ENCODE measurements at regions not wholly inside any gene's neighbourhood (a gene's known extent, or its start where the extent isn't known, plus 50 kb on each side); places are given as distances from the start of the nearest gene placed in this dataset.

- no peaks in the 10 kb centered on the region for H3K9me2 ChIP-seq (ENCODE audit: insufficient read depth, low read length)
- H3K4me3 ChIP-seq (ENCODE audit: low read length), result no peak overlapping the region
- no peak overlapping the region for H2AFZ ChIP-seq (ENCODE audit: low read depth, low read length)
- TF ChIP-seq POLR2AphosphoS5 (IDR thresholded peaks at IDR 0.05) (no peak), EP300 (conservative IDR thresholded peaks at IDR 0.05; ENCODE audit: poor library complexity, severe bottlenecking) (no peak), CTCF (IDR thresholded peaks at IDR 0.05; ENCODE audit: poor library complexity, severe bottlenecking) (no peak), RAD21 (conservative IDR thresholded peaks at IDR 0.05) (no peak), MXI1 (conservative IDR thresholded peaks at IDR 0.05; ENCODE audit: poor library complexity, severe bottlenecking) (no peak), REST (IDR thresholded peaks at IDR 0.05; ENCODE audit: borderline replicate concordance) (no peak), EZH2 (IDR thresholded peaks at IDR 0.05; ENCODE audit: borderline replicate concordance, insufficient read depth, low read length, poor library complexity, severe bottlenecking) (no peak), SMC3 (conservative IDR thresholded peaks at IDR 0.05; ENCODE audit: poor library complexity) (no peak), TAF1 (IDR thresholded peaks at IDR 0.05; ENCODE audit: low read depth) (no peak)
- H4K20me1 ChIP-seq (ENCODE audit: insufficient read depth), result no peaks in the 10 kb centered on the region
- H3K9me3 ChIP-seq (ENCODE audit: low read length), result no peaks in the 10 kb centered on the region
- no peak overlapping the region for H3K27ac ChIP-seq (ENCODE audit: low read length)
- no peaks in the 10 kb centered on the region for H3K36me3 ChIP-seq (ENCODE audit: insufficient read depth, low read length)
- H3K9ac ChIP-seq (ENCODE audit: low read length), result no peak overlapping the region
- no peaks in the 10 kb centered on the region for H3F3A ChIP-seq (ENCODE audit: insufficient read depth, low read length, poor library complexity, severe bottlenecking)
- no peaks in the 10 kb centered on the region for H3K79me2 ChIP-seq (replicated peaks; ENCODE audit: insufficient read depth, low read length)
- no peak overlapping the region for H3K4me2 ChIP-seq (ENCODE audit: low read length)
- H3K27me3 ChIP-seq (ENCODE audit: insufficient read depth, low read depth, low read length), result no peaks in the 10 kb centered on the region
Measured at GRCh38 chr10:113317489-113317888, 235.4 kb upstream of the HABP2 start.

GRCh38 chr10:113319479-113319878 is 233.4 kb upstream of the HABP2 start:
- TF ChIP-seq REST (IDR thresholded peaks at IDR 0.05; ENCODE audit: borderline replicate concordance) (no peak), RAD21 (conservative IDR thresholded peaks at IDR 0.05) (no peak), EZH2 (IDR thresholded peaks at IDR 0.05; ENCODE audit: borderline replicate concordance, insufficient read depth, low read length, poor library complexity, severe bottlenecking) (no peak), TAF1 (IDR thresholded peaks at IDR 0.05; ENCODE audit: low read depth) (no peak), EP300 (conservative IDR thresholded peaks at IDR 0.05; ENCODE audit: poor library complexity, severe bottlenecking) (no peak), CTCF (IDR thresholded peaks at IDR 0.05; ENCODE audit: poor library complexity, severe bottlenecking) (no peak), MXI1 (conservative IDR thresholded peaks at IDR 0.05; ENCODE audit: poor library complexity, severe bottlenecking) (no peak)
- Histone ChIP-seq H3K9me2 (ENCODE audit: insufficient read depth, low read length) (no peaks in the 10 kb centered on the region), H3F3A (ENCODE audit: insufficient read depth, low read length, poor library complexity, severe bottlenecking) (no peaks in the 10 kb centered on the region), H3K27me3 (ENCODE audit: insufficient read depth, low read depth, low read length) (no peaks in the 10 kb centered on the region), H2AFZ (ENCODE audit: low read depth, low read length) (no peak overlapping the region), H3K9ac (ENCODE audit: low read length) (no peak overlapping the region), H4K20me1 (ENCODE audit: insufficient read depth) (no peaks in the 10 kb centered on the region), H3K79me2 (replicated peaks; ENCODE audit: insufficient read depth, low read length) (no peaks in the 10 kb centered on the region), H3K36me3 (ENCODE audit: insufficient read depth, low read length) (no peaks in the 10 kb centered on the region), H3K4me3 (ENCODE audit: low read length) (no peak overlapping the region), H3K27ac (ENCODE audit: low read length) (no peak overlapping the region), H3K9me3 (ENCODE audit: low read length) (no peaks in the 10 kb centered on the region), H3K4me2 (ENCODE audit: low read length) (no peak overlapping the region)
